ENCODE measurements at regions not wholly inside any gene's neighbourhood (a gene's known extent, or its start where the extent isn't known, plus 50 kb on each side); places are given as distances from the start of the nearest gene placed in this dataset.

GRCh38 chr3:70386846-70387245 is 74.4 kb upstream of the MDFIC2 start:
- DNase-seq (ENCODE audit: low spot score in 2 of 2) (no peak), ATAC-seq (replicated peaks; ENCODE audit: extremely low read depth, poor library complexity, severe bottlenecking) (no peak)
- H3K4me3 Mint-ChIP-seq: no peak overlapping the region
- H3K27ac Mint-ChIP-seq (ENCODE audit: low read depth): no peak overlapping the region
- no peaks in the 10 kb centered on the region for H3K4me1 Mint-ChIP-seq
- H3K9me3 Mint-ChIP-seq: no peaks in the 10 kb centered on the region
- H3K36me3 Mint-ChIP-seq (ENCODE audit: insufficient read depth): no peaks in the 10 kb centered on the region
- H3K27me3 Mint-ChIP-seq: no peaks in the 10 kb centered on the region

- H3K27ac Mint-ChIP-seq (ENCODE audit: low read depth): no peak overlapping the region
- H3K36me3 Mint-ChIP-seq (ENCODE audit: insufficient read depth): no peaks in the 10 kb centered on the region
- no peak overlapping the region for H3K4me3 Mint-ChIP-seq
- no peak for ATAC-seq (replicated peaks; ENCODE audit: extremely low read depth, poor library complexity, severe bottlenecking)
- H3K27me3 Mint-ChIP-seq: no peaks in the 10 kb centered on the region
- no peaks in the 10 kb centered on the region for H3K9me3 Mint-ChIP-seq
- no peak for DNase-seq (ENCODE audit: low spot score in 2 of 2)
- H3K4me1 Mint-ChIP-seq: no peaks in the 10 kb centered on the region
Observed at GRCh38 chr3:70386043-70386442, 73.6 kb upstream of the MDFIC2 start.

DNA sequence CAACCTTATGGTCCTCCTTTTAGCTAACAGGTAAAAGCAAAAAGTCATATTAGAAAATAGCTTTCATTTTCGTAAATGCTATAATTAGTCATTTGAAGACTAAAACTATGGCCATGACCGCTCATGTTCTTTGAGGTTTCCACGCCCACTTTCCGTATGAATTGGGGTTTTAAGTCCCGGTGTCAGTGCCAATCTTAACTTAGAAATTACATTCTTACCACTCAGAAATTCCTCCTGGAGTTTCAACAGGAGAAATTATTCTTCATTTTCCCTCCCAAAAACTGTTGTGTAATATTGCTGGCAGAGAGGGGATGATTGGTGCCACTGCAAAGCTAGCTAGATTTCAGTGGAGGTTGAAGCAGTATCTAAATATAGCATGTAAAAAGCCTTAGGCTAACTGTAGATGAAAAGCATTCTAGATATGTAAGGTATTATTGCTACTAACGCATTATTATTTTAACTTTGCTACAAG is 71.0 kb upstream of the MDFIC2 start:
- Mint-ChIP-seq H3K36me3 (ENCODE audit: insufficient read depth) (no peaks in the 10 kb centered on the region), H3K27ac (ENCODE audit: low read depth) (no peak overlapping the region), H3K27me3 (no peaks in the 10 kb centered on the region), H3K4me1 (no peaks in the 10 kb centered on the region), H3K4me3 (no peak overlapping the region), H3K9me3 (no peaks in the 10 kb centered on the region)
- ATAC-seq (replicated peaks; ENCODE audit: extremely low read depth, poor library complexity, severe bottlenecking) (no peak), DNase-seq (ENCODE audit: low spot score in 2 of 2) (no peak)

- ATAC-seq (replicated peaks; ENCODE audit: extremely low read depth, poor library complexity, severe bottlenecking) (no peak), DNase-seq (ENCODE audit: low spot score in 2 of 2) (no peak)
- H3K4me3 Mint-ChIP-seq: no peak overlapping the region
- peaks cover 6% of the 10 kb centered on the region for H3K9me3 Mint-ChIP-seq
- H3K4me1 Mint-ChIP-seq: no peaks in the 10 kb centered on the region
- H3K27ac Mint-ChIP-seq (ENCODE audit: low read depth): no peak overlapping the region
- no peaks in the 10 kb centered on the region for H3K27me3 Mint-ChIP-seq
- H3K36me3 Mint-ChIP-seq (ENCODE audit: insufficient read depth): no peaks in the 10 kb centered on the region
Observed at GRCh38 chr3:70374179-70374578, 61.7 kb upstream of the MDFIC2 start.

Measured in central memory CD8-positive, alpha-beta T cell (primary cell).